Mammary epithelial cell (primary cell): ENCODE measurements at regions not wholly inside any gene's neighbourhood (a gene's known extent, or its start where the extent isn't known, plus 50 kb on each side); places are given as distances from the start of the nearest gene placed in this dataset.

Source experiments
- EZH2 ChIP-seq: IDR thresholded peaks from 2 replicates; pipeline ENCODE4 v1.6.1; 2012; ENCODE audit warnings: low read length, inconsistent platforms, borderline replicate concordance
- TF ChIP-seq, protein P1 (sequence below), 2 donors: IDR thresholded peaks in 1 of 2; conservative IDR thresholded peaks in 1 of 2; 2 replicates each; pipeline ENCODE4 v1.5.1; 2011 to 2012; ENCODE audit warnings: inconsistent platforms in 2 of 2, low read length in 2 of 2, mild to moderate bottlenecking in 2 of 2, control low read depth in 1 of 2, low read depth in 1 of 2; ENCODE audit not compliant: insufficient read depth in 1 of 2; ENCODE audit errors: extremely low read depth in 1 of 2

DNA sequence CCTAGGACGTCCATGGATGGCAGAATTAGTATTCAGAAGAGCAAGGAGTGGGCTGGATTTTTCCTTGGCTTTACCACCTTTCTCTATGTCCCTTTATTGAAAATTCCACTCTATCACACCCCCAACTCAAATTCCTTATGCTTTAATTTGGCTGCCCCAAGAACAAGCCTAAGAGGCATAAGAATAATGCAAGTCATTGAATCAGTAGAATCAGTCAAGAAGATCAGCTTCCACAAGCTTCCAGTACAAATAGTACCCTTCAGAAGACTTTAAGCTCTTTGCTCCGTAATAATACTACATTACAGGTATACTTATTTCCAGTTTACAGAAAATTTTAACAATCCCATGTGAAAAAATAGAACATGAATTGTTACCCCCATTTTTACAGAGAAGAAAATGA lies 51.0 kb upstream of the SNAP25 start:
- TF ChIP-seq, protein P1, sequence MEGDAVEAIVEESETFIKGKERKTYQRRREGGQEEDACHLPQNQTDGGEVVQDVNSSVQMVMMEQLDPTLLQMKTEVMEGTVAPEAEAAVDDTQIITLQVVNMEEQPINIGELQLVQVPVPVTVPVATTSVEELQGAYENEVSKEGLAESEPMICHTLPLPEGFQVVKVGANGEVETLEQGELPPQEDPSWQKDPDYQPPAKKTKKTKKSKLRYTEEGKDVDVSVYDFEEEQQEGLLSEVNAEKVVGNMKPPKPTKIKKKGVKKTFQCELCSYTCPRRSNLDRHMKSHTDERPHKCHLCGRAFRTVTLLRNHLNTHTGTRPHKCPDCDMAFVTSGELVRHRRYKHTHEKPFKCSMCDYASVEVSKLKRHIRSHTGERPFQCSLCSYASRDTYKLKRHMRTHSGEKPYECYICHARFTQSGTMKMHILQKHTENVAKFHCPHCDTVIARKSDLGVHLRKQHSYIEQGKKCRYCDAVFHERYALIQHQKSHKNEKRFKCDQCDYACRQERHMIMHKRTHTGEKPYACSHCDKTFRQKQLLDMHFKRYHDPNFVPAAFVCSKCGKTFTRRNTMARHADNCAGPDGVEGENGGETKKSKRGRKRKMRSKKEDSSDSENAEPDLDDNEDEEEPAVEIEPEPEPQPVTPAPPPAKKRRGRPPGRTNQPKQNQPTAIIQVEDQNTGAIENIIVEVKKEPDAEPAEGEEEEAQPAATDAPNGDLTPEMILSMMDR (conservative IDR thresholded peaks at IDR 0.05 in 1 of 2, IDR thresholded peaks at IDR 0.05 in 1 of 2; ENCODE audit: extremely low read depth in 1 of 2, insufficient read depth in 1 of 2, low read depth in 1 of 2, low read length in 2 of 2), result no peak
- TF ChIP-seq EZH2, result no peak
